SK-N-SH (cell line): ENCODE measurements at regions not wholly inside any gene's neighbourhood (a gene's known extent, or its start where the extent isn't known, plus 50 kb on each side); places are given as distances from the start of the nearest gene placed in this dataset.

Source experiments
- CTCF ChIA-PET: fragments of 300-600, 350-600 bp; formaldehyde crosslinking; extraction: SDS; loops from one replicate; lab custom pipeline; 2021; lab: Yijun Ruan, JAX
- POLR2A ChIA-PET: fragments of 350-600 bp; sonication (Branson Sonifier 250); formaldehyde crosslinking; extraction: SDS; loops from one replicate; lab custom pipeline; 2020; ENCODE audit warnings: antibody characterized with exemption, inconsistent platforms; lab: Yijun Ruan, JAX
- DNase-seq: peaks from one replicate; pipeline ENCODE4 v3.0.0; 2012
- H2AFZ ChIP-seq: fragments of 200-600 bp; sonication (generic); 2 replicates; pipeline ENCODE4 v1.8.1; 2016; ENCODE audit warnings: antibody characterized with exemption, mild to moderate bottlenecking, low read depth
- H3F3A ChIP-seq: fragments of 200-600 bp; sonication (generic); replicated peaks from 2 replicates; pipeline ENCODE3; 2016; ENCODE audit warnings: antibody characterized with exemption, mild to moderate bottlenecking; ENCODE audit not compliant: insufficient read depth
- H3K27ac ChIP-seq, 2 experiments: fragments of 200-500 bp in 1 of 2; fragments of 200-600 bp in 1 of 2; sonication (Bioruptor generic) in 1 of 2; sonication (generic), shearing (Covaris generic) in 1 of 2; 2 replicates each; pipeline versions ENCODE4 v1.5.1 to v1.6.1; 2014 to 2016; ENCODE audit warnings: low read depth in 2 of 2, inconsistent platforms in 1 of 2, low read length in 1 of 2, mild to moderate bottlenecking in 1 of 2, mixed read lengths in 1 of 2
- H3K27me3 ChIP-seq: fragments of 200-600 bp; sonication (generic), shearing (Covaris generic); 2 replicates; pipeline ENCODE4 v1.6.1; 2016; ENCODE audit warnings: mixed run types; ENCODE audit not compliant: insufficient read depth
- H3K36me3 ChIP-seq, 2 experiments: fragments of 200-500 bp in 1 of 2; fragments of 200-600 bp in 1 of 2; sonication (Bioruptor generic) in 1 of 2; sonication (generic) in 1 of 2; replicated peaks in 1 of 2; 2 replicates each; pipeline versions ENCODE3 to v1.5.1; 2014 to 2016; ENCODE audit warnings: low read length in 1 of 2, mild to moderate bottlenecking in 1 of 2; ENCODE audit not compliant: insufficient read depth in 2 of 2, control insufficient read depth in 1 of 2
- H3K4me1 ChIP-seq, 2 experiments: fragments of 200-500 bp in 1 of 2; fragments of 200-600 bp in 1 of 2; sonication (Bioruptor generic) in 1 of 2; sonication (generic), shearing (Covaris generic) in 1 of 2; 2 replicates each; pipeline versions ENCODE4 v1.5.1 to v1.6.1; 2014 to 2016; ENCODE audit warnings: low read depth in 1 of 2, low read length in 1 of 2, mixed run types in 1 of 2; ENCODE audit not compliant: insufficient read depth in 2 of 2, control insufficient read depth in 1 of 2
- H3K4me2 ChIP-seq: fragments of 200-600 bp; sonication (generic), shearing (Covaris generic); 2 replicates; pipeline ENCODE4 v1.6.1; 2017; ENCODE audit warnings: mixed run types
- H3K4me3 ChIP-seq, 2 experiments: fragments of 200-500 bp in 1 of 2; fragments of 200-600 bp in 1 of 2; sonication (Bioruptor generic) in 1 of 2; sonication (generic), shearing (Covaris generic) in 1 of 2; 2 replicates each; pipeline versions ENCODE4 v1.5.1 to v1.8.1; 2014 to 2016; ENCODE audit warnings: low read depth in 2 of 2, inconsistent platforms in 1 of 2, low read length in 1 of 2, mild to moderate bottlenecking in 1 of 2, mixed read lengths in 1 of 2, moderate library complexity in 1 of 2
- H3K79me2 ChIP-seq: fragments of 200-600 bp; sonication (generic); 2 replicates; pipeline ENCODE4 v1.8.1; 2017; ENCODE audit warnings: mild to moderate bottlenecking; ENCODE audit not compliant: insufficient read depth
- H3K9ac ChIP-seq: fragments of 200-600 bp; sonication (generic); 2 replicates; pipeline ENCODE4 v1.6.1; 2017; ENCODE audit warnings: mixed run types
- H3K9me2 ChIP-seq: fragments of 200-600 bp; sonication (generic); 2 replicates; pipeline ENCODE4 v1.6.1; 2017; ENCODE audit warnings: mixed run types
- H3K9me3 ChIP-seq: fragments of 200-600 bp; sonication (generic); 2 replicates; pipeline ENCODE4 v1.6.1; 2017; ENCODE audit warnings: mixed run types, mild to moderate bottlenecking, moderate library complexity
- H4K20me1 ChIP-seq: fragments of 200-600 bp; sonication (generic); 2 replicates; pipeline ENCODE4 v1.6.1; 2017; ENCODE audit warnings: mild to moderate bottlenecking, mixed run types; ENCODE audit not compliant: insufficient read depth
- CHD2 ChIP-seq: fragments of 150-350 bp; IDR thresholded peaks from 2 replicates; pipeline ENCODE4 v1.6.1; 2018; ENCODE audit warnings: low read length; ENCODE audit not compliant: partially characterized antibody
- CTCF ChIP-seq: fragments of 200-600 bp; sonication (generic); IDR thresholded peaks from 2 replicates; pipeline ENCODE4 v1.6.1; 2017; ENCODE audit warnings: antibody characterized with exemption, mild to moderate bottlenecking, moderate library complexity
- ELF1 ChIP-seq: IDR thresholded peaks from 2 replicates; pipeline ENCODE4 v1.4.0; 2012
- EZH2phosphoT487 ChIP-seq: fragments of 200-600 bp; sonication (generic); IDR thresholded peaks from 2 replicates; pipeline ENCODE4 v1.6.1; 2017; ENCODE audit warnings: low read depth, mixed run types, mild to moderate bottlenecking, antibody characterized with exemption, moderate library complexity, borderline replicate concordance
- FOSL2 ChIP-seq: IDR thresholded peaks from 2 replicates; pipeline ENCODE4 v1.4.0; 2012; ENCODE audit warnings: low read depth, mild to moderate bottlenecking, moderate library complexity, borderline replicate concordance
- FOXJ3 ChIP-seq: sonication (generic); formaldehyde crosslinking; IDR thresholded peaks from 2 replicates; pipeline ENCODE4 v1.5.1; 2020; ENCODE audit warnings: mild to moderate bottlenecking, missing genetic modification reagents
- FOXM1 ChIP-seq: IDR thresholded peaks from 2 replicates; pipeline ENCODE4 v1.4.0; 2012; ENCODE audit warnings: low read depth, mild to moderate bottlenecking
- GABPA ChIP-seq: IDR thresholded peaks from 2 replicates; pipeline ENCODE4 v1.4.0; 2012; ENCODE audit warnings: low read depth, mild to moderate bottlenecking
- GATA2 ChIP-seq: sonication (generic); formaldehyde crosslinking; IDR thresholded peaks from 2 replicates; pipeline ENCODE4 v1.5.0; 2020; ENCODE audit warnings: mild to moderate bottlenecking, missing genetic modification reagents
- IRF3 ChIP-seq: fragments of 150-350 bp; IDR thresholded peaks from 2 replicates; pipeline ENCODE4 v1.6.1; 2016; ENCODE audit warnings: mild to moderate bottlenecking, low read depth, low read length
- MAX ChIP-seq: IDR thresholded peaks from 2 replicates; pipeline ENCODE4 v1.4.0; 2012; ENCODE audit warnings: low read depth
- MEF2A ChIP-seq: IDR thresholded peaks from 2 replicates; pipeline ENCODE4 v1.4.0; 2012; ENCODE audit warnings: low read depth, borderline replicate concordance
- NRF1 ChIP-seq: IDR thresholded peaks from 2 replicates; pipeline ENCODE4 v1.6.1; 2012; ENCODE audit warnings: low read depth, mild to moderate bottlenecking, low read length
- RAD21 ChIP-seq: IDR thresholded peaks from 2 replicates; pipeline ENCODE4 v1.6.1; 2012; ENCODE audit warnings: mild to moderate bottlenecking, low read length
- RCOR1 ChIP-seq: fragments of 150-350 bp; IDR thresholded peaks from 2 replicates; pipeline ENCODE4 v1.6.1; 2017; ENCODE audit warnings: antibody characterized with exemption, low read length
- SIN3A ChIP-seq: IDR thresholded peaks from 2 replicates; pipeline ENCODE4 v1.6.1; 2012; ENCODE audit warnings: low read depth, mild to moderate bottlenecking, low read length, moderate library complexity, borderline replicate concordance
- SMC3 ChIP-seq: IDR thresholded peaks from 2 replicates; pipeline ENCODE4 v1.6.1; 2012; ENCODE audit warnings: low read depth, low read length, improper control_type of control experiment
- TAF1 ChIP-seq: IDR thresholded peaks from 2 replicates; pipeline ENCODE4 v1.6.1; 2012; ENCODE audit warnings: low read depth, mild to moderate bottlenecking, low read length, moderate library complexity, borderline replicate concordance
- TCF12 ChIP-seq: IDR thresholded peaks from 2 replicates; pipeline ENCODE4 v1.4.0; 2012
- USF2 ChIP-seq: fragments of 150-350 bp; IDR thresholded peaks from 2 replicates; pipeline ENCODE4 v1.6.1; 2017; ENCODE audit warnings: antibody characterized with exemption, low read length, low read depth, borderline replicate concordance
- WGBS: methylation state at CpG from one replicate; pipeline ENCODE4 v1.1.6; 2017; ENCODE audit warnings: low lambda C conversion rate; 5-methylcytosine and 5-hydroxymethylcytosine counted together

- H3K27ac ChIP-seq = no peak overlapping the region
- no peak overlapping the region for H3K4me3 ChIP-seq
- H3K4me2 ChIP-seq = no peak overlapping the region
- no peaks in the 10 kb centered on the region for H4K20me1 ChIP-seq
- no peaks in the 10 kb centered on the region for H3F3A ChIP-seq
- ChIA-PET POLR2A (no interaction called here), CTCF (no interaction called here)
- no peaks in the 10 kb centered on the region for H3K27me3 ChIP-seq
- WGBS = 28% methylated on average over 5 of the region's 5 CpGs
- H3K79me2 ChIP-seq = no peaks in the 10 kb centered on the region
- no peaks in the 10 kb centered on the region; the same call in 1 of the 2 replicates for H3K9me3 ChIP-seq
- TF ChIP-seq EZH2phosphoT487 (no peak), CTCF (no peak), MEF2A (no peak), RAD21 (no peak), FOXJ3 (no peak)
- H2AFZ ChIP-seq = no peak overlapping the region
- H3K36me3 ChIP-seq = no peaks in the 10 kb centered on the region
- H3K9ac ChIP-seq = no peak overlapping the region
- H3K9me2 ChIP-seq = no peaks in the 10 kb centered on the region
- no peaks in the 10 kb centered on the region for H3K4me1 ChIP-seq
- DNase-seq = no peak
Observed at GRCh38 chr5:116944183-116944582, 369.6 kb upstream of the SEMA6A start.

- H3K27ac ChIP-seq = no peak overlapping the region
- H3K27me3 ChIP-seq = no peaks in the 10 kb centered on the region
- H4K20me1 ChIP-seq = no peaks in the 10 kb centered on the region
- no peaks in the 10 kb centered on the region for H3F3A ChIP-seq
- ChIA-PET POLR2A (no interaction called here), CTCF (no interaction called here)
- no peaks in the 10 kb centered on the region for H3K36me3 ChIP-seq
- H2AFZ ChIP-seq = no peak overlapping the region
- H3K4me3 ChIP-seq = no peak overlapping the region
- no peaks in the 10 kb centered on the region for H3K9me2 ChIP-seq
- H3K9me3 ChIP-seq = no peaks in the 10 kb centered on the region
- no peaks in the 10 kb centered on the region; a peak in 1 of 4 replicates for H3K4me1 ChIP-seq
- no peaks in the 10 kb centered on the region for H3K79me2 ChIP-seq
- DNase-seq = no peak
- 31% methylated on average over 6 of the region's 6 CpGs for WGBS
- H3K4me2 ChIP-seq = no peak overlapping the region
- TF ChIP-seq FOSL2 = no peak
- no peak for TF ChIP-seq TAF1
- no peak for TF ChIP-seq GATA2 (CRISPR knock-in tag)
- no peak for TF ChIP-seq FOXM1
- TF ChIP-seq ELF1 = no peak
- no peak for TF ChIP-seq GABPA
- TF ChIP-seq MEF2A = no peak
- no peak for TF ChIP-seq SIN3A
- TF ChIP-seq NRF1 = no peak
- TF ChIP-seq, all 33 proteins: peak for 0
- H3K9ac ChIP-seq = no peak overlapping the region
Observed at GRCh38 chr5:116942622-116943021, 368.0 kb upstream of the SEMA6A start.

GRCh38 chr5:116939641-116940040, 365.0 kb upstream of the SEMA6A start:
- Histone ChIP-seq H3F3A (no peaks in the 10 kb centered on the region), H3K9me2 (no peaks in the 10 kb centered on the region), H3K79me2 (no peaks in the 10 kb centered on the region), H4K20me1 (no peaks in the 10 kb centered on the region), H2AFZ (no peak overlapping the region), H3K9ac (no peak overlapping the region), H3K36me3 (no peaks in the 10 kb centered on the region), H3K27me3 (no peaks in the 10 kb centered on the region), H3K27ac (no peak overlapping the region), H3K4me1 (no peaks in the 10 kb centered on the region; a peak in 1 of 4 replicates), H3K9me3 (no peaks in the 10 kb centered on the region), H3K4me3 (no peak overlapping the region), H3K4me2 (no peak overlapping the region)
- CTCF ChIA-PET = no interaction called here
- POLR2A ChIA-PET = no interaction called here
- DNase-seq = no peak
- 26% methylated on average over 7 of the region's 7 CpGs for WGBS
- TF ChIP-seq ELF1 = no peak
- no peak for TF ChIP-seq USF2
- TF ChIP-seq IRF3 = no peak
- no peak for TF ChIP-seq GATA2 (CRISPR knock-in tag)
- no peak for TF ChIP-seq FOXM1
- TF ChIP-seq MAX = no peak
- TF ChIP-seq FOXJ3 = no peak
- TF ChIP-seq RCOR1 = no peak
- no peak for TF ChIP-seq GABPA
- no peak for TF ChIP-seq NRF1
- TF ChIP-seq CHD2 = no peak
- TF ChIP-seq SIN3A = no peak
- TF ChIP-seq TCF12 = no peak
- TF ChIP-seq RAD21 = no peak
- no peak for TF ChIP-seq MEF2A
- TF ChIP-seq TAF1 = no peak
- TF ChIP-seq SMC3 = no peak
